H1 (cell line): ENCODE measurements at regions not wholly inside any gene's neighbourhood (a gene's known extent, or its start where the extent isn't known, plus 50 kb on each side); places are given as distances from the start of the nearest gene placed in this dataset.
A peak's percentile ranks its signal among the peaks of the same experiment; 100 is the strongest.

Experiments
- CTCF ChIA-PET: fragments of 300-600 bp; sonication (Branson Sonifier 250); formaldehyde crosslinking; loops from one replicate; lab custom pipeline; 2021; ENCODE audit not compliant: partially characterized antibody; lab: Charles Lee
- POLR2A ChIA-PET: fragments of 300-600 bp; sonication (Branson Sonifier 250); formaldehyde crosslinking; loops from one replicate; lab custom pipeline; 2021; ENCODE audit warnings: inconsistent platforms; ENCODE audit not compliant: partially characterized antibody; lab: Charles Lee
- DNase-seq, 2 experiments: peaks; one replicate each; pipeline versions ENCODE4 v3.0.0 to v3.0.0-alpha.2; 2010 to 2022; ENCODE audit warnings: low spot score in 2 of 2, low read depth in 1 of 2, mixed read lengths in 1 of 2
- FAIRE-seq: peaks from 2 replicates; lab custom pipeline; 2011; peaks lifted over from hg19 to GRCh38; lab: Jason Lieb, UNC
- H2AFZ ChIP-seq: 2 replicates; pipeline ENCODE4 v1.8.1; 2012; ENCODE audit warnings: low read length, inconsistent platforms
- H2AK5ac ChIP-seq: 2 replicates; pipeline ENCODE4 v1.6.1; 2013; ENCODE audit warnings: low read depth, low read length
- H2BK120ac ChIP-seq: replicated peaks from 2 replicates; pipeline ENCODE3; 2013; ENCODE audit warnings: low read depth, low read length, inconsistent platforms
- H2BK12ac ChIP-seq: 2 replicates; pipeline ENCODE4 v1.6.1; 2013; ENCODE audit warnings: low read depth, low read length
- H2BK15ac ChIP-seq: 2 replicates; pipeline ENCODE4 v1.6.1; 2013; ENCODE audit warnings: low read length
- H2BK20ac ChIP-seq: 2 replicates; pipeline ENCODE4 v1.6.1; 2013; ENCODE audit warnings: low read length
- H2BK5ac ChIP-seq: 2 replicates; pipeline ENCODE4 v1.6.1; 2013; ENCODE audit warnings: low read depth, low read length
- H3K14ac ChIP-seq: 2 replicates; pipeline ENCODE4 v1.6.1; 2013; ENCODE audit warnings: inconsistent platforms; ENCODE audit not compliant: insufficient read length
- H3K18ac ChIP-seq: 2 replicates; pipeline ENCODE4 v1.6.1; 2013; ENCODE audit warnings: low read length; ENCODE audit errors: extremely low read depth
- H3K23ac ChIP-seq: 2 replicates; pipeline ENCODE4 v1.6.1; 2013; ENCODE audit warnings: inconsistent platforms; ENCODE audit not compliant: insufficient read length
- H3K23me2 ChIP-seq: 2 replicates; pipeline ENCODE4 v1.6.1; 2013; ENCODE audit warnings: low read depth, low read length
- H3K27ac ChIP-seq: 2 replicates; pipeline ENCODE4 v1.6.1; 2011; ENCODE audit warnings: low read depth, low read length, inconsistent platforms
- H3K27me3 ChIP-seq, 4 experiments: replicated peaks in 1 of 4; 1 replicate in 1 of 4; 2 replicates in 3 of 4; pipeline versions ENCODE4 v1.6.1 to v1.8.1; 2011 to 2013; ENCODE audit warnings: low read length in 3 of 4, mild to moderate bottlenecking in 3 of 4, inconsistent platforms in 2 of 4, mixed read lengths in 2 of 4, moderate library complexity in 1 of 4; ENCODE audit not compliant: control insufficient read depth in 3 of 4, insufficient read depth in 3 of 4; ENCODE audit errors: extremely low read depth in 1 of 4
- H3K36me3 ChIP-seq, 4 experiments: 2 replicates each; pipeline versions ENCODE4 v1.6.1 to v1.8.1; 2011 to 2013; ENCODE audit warnings: mild to moderate bottlenecking in 4 of 4, low read length in 3 of 4, moderate library complexity in 2 of 4, control low read depth in 1 of 4, inconsistent platforms in 1 of 4; ENCODE audit not compliant: insufficient read depth in 4 of 4, control insufficient read depth in 2 of 4
- H3K4ac ChIP-seq: replicated peaks from 2 replicates; pipeline ENCODE3; 2013; ENCODE audit warnings: low read length, low read depth, mixed read lengths, inconsistent platforms; ENCODE audit not compliant: insufficient read length
- H3K4me1 ChIP-seq, 4 experiments: replicated peaks in 1 of 4; 1 replicate in 1 of 4; 2 replicates in 3 of 4; pipeline versions ENCODE4 v1.6.1 to v1.8.1; 2011 to 2013; ENCODE audit warnings: low read length in 3 of 4, inconsistent platforms in 2 of 4, mixed read lengths in 1 of 4; ENCODE audit not compliant: insufficient read depth in 4 of 4, control insufficient read depth in 3 of 4
- H3K4me2 ChIP-seq, 2 experiments: 2 replicates each; pipeline versions ENCODE4 v1.6.1 to v1.8.1; 2011 to 2013; ENCODE audit warnings: low read depth in 2 of 2, low read length in 2 of 2, control low read depth in 1 of 2, inconsistent platforms in 1 of 2, mild to moderate bottlenecking in 1 of 2; ENCODE audit not compliant: insufficient read depth in 1 of 2
- H3K4me3 ChIP-seq, 4 experiments: fragments of 200-600, 300-600 bp in 1 of 4; sonication (generic), shearing (Covaris generic), sonication (Bioruptor Twin) in 1 of 4; 2 replicates each; pipeline versions ENCODE4 v1.5.1 to v1.8.1; 2011 to 2016; ENCODE audit warnings: low read length in 4 of 4, low read depth in 3 of 4, control low read depth in 2 of 4, inconsistent platforms in 2 of 4, mild to moderate bottlenecking in 2 of 4, mixed read lengths in 1 of 4, moderate library complexity in 1 of 4; ENCODE audit not compliant: insufficient read depth in 2 of 4; ENCODE audit errors: extremely low read depth in 1 of 4
- H3K56ac ChIP-seq: replicated peaks from 2 replicates; pipeline ENCODE3; 2013; ENCODE audit warnings: low read depth, mild to moderate bottlenecking, mixed read lengths, low read length, inconsistent platforms; ENCODE audit not compliant: insufficient read length
- H3K79me1 ChIP-seq: 2 replicates; pipeline ENCODE4 v1.6.1; 2013; ENCODE audit warnings: low read depth, low read length, control low read depth
- H3K79me2 ChIP-seq, 2 experiments: 2 replicates each; pipeline versions ENCODE4 v1.6.1 to v1.8.1; 2012 to 2013; ENCODE audit warnings: low read length in 2 of 2, mild to moderate bottlenecking in 2 of 2, inconsistent platforms in 1 of 2; ENCODE audit not compliant: insufficient read depth in 2 of 2, control insufficient read depth in 1 of 2
- H3K9ac ChIP-seq, 4 experiments: replicated peaks in 1 of 4; 1 replicate in 1 of 4; 2 replicates in 3 of 4; pipeline versions ENCODE4 v1.6.1 to v1.8.1; 2011 to 2013; ENCODE audit warnings: low read depth in 3 of 4, low read length in 3 of 4, control low read depth in 2 of 4, mild to moderate bottlenecking in 2 of 4, moderate library complexity in 2 of 4, inconsistent platforms in 1 of 4; ENCODE audit errors: extremely low read depth in 1 of 4
- H3K9me3 ChIP-seq, 2 experiments: 2 replicates each; pipeline versions ENCODE4 v1.6.1 to v1.8.1; 2012 to 2013; ENCODE audit warnings: mild to moderate bottlenecking in 2 of 2, moderate library complexity in 2 of 2, control low read depth in 1 of 2, inconsistent platforms in 1 of 2, low read depth in 1 of 2, low read length in 1 of 2, mixed read lengths in 1 of 2; ENCODE audit not compliant: insufficient read depth in 2 of 2
- H4K20me1 ChIP-seq, 2 experiments: replicated peaks in 1 of 2; 2 replicates each; pipeline versions ENCODE3 to v1.8.1; 2011 to 2013; ENCODE audit warnings: inconsistent platforms in 2 of 2, low read length in 2 of 2, mild to moderate bottlenecking in 1 of 2; ENCODE audit not compliant: insufficient read depth in 2 of 2, control insufficient read depth in 1 of 2
- H4K5ac ChIP-seq: 2 replicates; pipeline ENCODE4 v1.6.1; 2013; ENCODE audit warnings: low read length, low read depth, mixed read lengths, inconsistent platforms; ENCODE audit not compliant: insufficient read length
- H4K8ac ChIP-seq: 2 replicates; pipeline ENCODE4 v1.8.0; 2013; ENCODE audit warnings: mild to moderate bottlenecking, moderate library complexity, low read length, inconsistent platforms; ENCODE audit not compliant: insufficient read depth; ENCODE audit errors: extremely low read depth
- H4K91ac ChIP-seq: replicated peaks from 2 replicates; pipeline ENCODE3; 2013; ENCODE audit warnings: low read length, mixed read lengths, inconsistent platforms; ENCODE audit not compliant: insufficient read length
- CTCF ChIP-seq, 3 experiments: IDR thresholded peaks; 1 replicate in 2 of 3; 2 replicates in 1 of 3; pipeline versions ENCODE4 v1.5.1 to v1.6.1; 2011; ENCODE audit warnings: low read length in 3 of 3, mild to moderate bottlenecking in 3 of 3, inconsistent platforms in 2 of 3, low read depth in 1 of 3, moderate library complexity in 1 of 3; ENCODE audit not compliant: insufficient read depth in 1 of 3; ENCODE audit errors: control extremely low read depth in 1 of 3
- NRF1 ChIP-seq: IDR thresholded peaks from 2 replicates; pipeline ENCODE4 v1.6.1; 2011; ENCODE audit warnings: mild to moderate bottlenecking, low read depth, low read length, improper control_type of control experiment
- TAF1 ChIP-seq: IDR thresholded peaks from 2 replicates; pipeline ENCODE4 v1.6.1; 2011; ENCODE audit warnings: mild to moderate bottlenecking, low read depth, low read length

GRCh38 chr21:38039841-38040240, 123.6 kb upstream of the KCNJ6 start:
- CTCF ChIA-PET = no interaction called here
- no peak overlapping the region for H2AK5ac ChIP-seq
- TF ChIP-seq CTCF (IDR thresholded peaks at IDR 0.05; ENCODE audit: control extremely low read depth in 1 of 3, insufficient read depth in 1 of 3, low read depth in 1 of 3, low read length in 3 of 3) = no peak
- no peak for TF ChIP-seq NRF1
- TF ChIP-seq TAF1 = no peak

More at GRCh38 chr21:38039841-38040240, 123.6 kb upstream of the KCNJ6 start:
- Histone ChIP-seq H3K56ac (no peak overlapping the region), H2BK15ac (no peak overlapping the region), H3K4me3 (no peak overlapping the region), H2BK12ac (no peak overlapping the region), H2BK120ac (no peak overlapping the region), H2AFZ (peak overlapping the region; percentile 82; the same call in 1 of the 2 replicates), H4K20me1 (no peaks in the 10 kb centered on the region), H3K23me2 (no peaks in the 10 kb centered on the region), H3K79me1 (no peaks in the 10 kb centered on the region), H4K5ac (no peak overlapping the region), H4K91ac (no peak overlapping the region), H3K27ac (no peak overlapping the region), H3K18ac (no peak overlapping the region), H3K4me1 (peaks cover 0 to 4% (median 0%) of the 10 kb centered on the region in 4 experiments; a peak in 1 of 7 replicates), H3K9ac (no peak overlapping the region), H3K27me3 (no peaks in the 10 kb centered on the region), H3K14ac (no peak overlapping the region), H3K23ac (no peak overlapping the region), H2BK5ac (no peak overlapping the region), H3K79me2 (no peaks in the 10 kb centered on the region), H3K4me2 (no peak overlapping the region), H3K4ac (no peak overlapping the region), H4K8ac (no peak overlapping the region), H2BK20ac (no peak overlapping the region), H3K36me3 (no peaks in the 10 kb centered on the region), H3K9me3 (no peaks in the 10 kb centered on the region)
- FAIRE-seq = no peak
- POLR2A ChIA-PET = no interaction called here
- DNase-seq = no peak
